ENCODE measurements at regions not wholly inside any gene's neighbourhood (a gene's known extent, or its start where the extent isn't known, plus 50 kb on each side); places are given as distances from the start of the nearest gene placed in this dataset.

DNA sequence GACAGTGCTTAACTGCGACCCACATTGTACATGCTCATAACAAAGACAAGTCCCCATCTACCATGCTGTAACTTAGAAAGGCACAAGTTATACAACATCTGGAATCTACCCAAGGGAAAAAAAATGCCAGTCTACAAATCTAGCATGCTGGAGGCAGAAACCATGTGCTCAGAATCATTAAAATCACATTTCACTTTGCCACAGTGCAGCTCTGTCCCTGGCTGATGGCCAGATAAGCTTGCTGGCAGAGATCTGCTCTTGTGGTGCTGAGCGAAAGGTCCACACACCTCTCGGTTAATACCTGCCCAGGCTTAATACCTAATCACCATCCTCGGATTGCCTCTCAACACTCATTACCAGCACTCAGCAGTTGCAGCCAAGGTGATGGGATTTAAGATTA is 74.1 kb upstream of the UQCRFS1 start:
- H3K27me3 ChIP-seq (ENCODE audit: insufficient read depth, low read length, poor library complexity), result peaks cover 9% of the 10 kb centered on the region
- no peak overlapping the region for H3K4me3 ChIP-seq (ENCODE audit: low read depth in 1 of 2, low read length in 2 of 2)
- ATAC-seq (ENCODE audit: insufficient read depth, low read depth) (no peak), DNase-seq (no peak)
- no peaks in the 10 kb centered on the region for H3K79me2 ChIP-seq (ENCODE audit: insufficient read depth, low read length)
- no peaks in the 10 kb centered on the region for H3K36me3 ChIP-seq (ENCODE audit: insufficient read depth, low read length)
- H2AFZ ChIP-seq (ENCODE audit: low read depth, low read length), result no peak overlapping the region
- no peaks in the 10 kb centered on the region for H3K4me1 ChIP-seq (ENCODE audit: insufficient read depth, low read length)
- H3K27ac ChIP-seq (ENCODE audit: low read length), result no peak overlapping the region
- H4K20me1 ChIP-seq (ENCODE audit: insufficient read depth, low read length), result no peaks in the 10 kb centered on the region
- no peaks in the 10 kb centered on the region for H3K9me3 ChIP-seq (ENCODE audit: insufficient read depth, low read length, severe bottlenecking)
- no peak overlapping the region for H3K4me2 ChIP-seq (ENCODE audit: insufficient read depth, low read length)
- TF ChIP-seq CTCF (IDR thresholded peaks at IDR 0.05; ENCODE audit: borderline replicate concordance, extremely low read depth, low read length, poor library complexity, severe bottlenecking), result no peak
- no peak for TF ChIP-seq EZH2 (IDR thresholded peaks at IDR 0.05; ENCODE audit: borderline replicate concordance, low read depth, low read length, severe bottlenecking)
- no peak overlapping the region for H3K9ac ChIP-seq (ENCODE audit: low read depth, low read length)

DNA sequence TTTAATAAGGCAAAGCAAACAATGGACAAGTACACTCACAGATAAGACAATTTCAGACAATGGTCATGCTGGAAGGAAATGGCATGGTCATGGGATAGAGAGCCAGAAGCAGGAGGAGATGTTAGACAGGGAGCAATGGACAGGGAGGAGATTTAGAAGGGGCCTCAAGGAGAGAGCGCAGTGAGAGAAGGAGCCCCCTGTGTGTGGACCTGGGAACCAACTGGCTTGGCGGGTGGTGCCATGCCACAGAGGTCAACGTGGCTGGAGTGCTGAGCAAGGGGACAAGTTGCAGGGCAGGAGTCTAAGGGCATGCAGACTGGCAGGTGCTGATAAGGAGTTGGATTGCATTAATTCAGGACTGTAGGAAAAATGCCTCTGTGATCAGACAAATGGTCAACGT is 75.3 kb upstream of the UQCRFS1 start:
- TF ChIP-seq CTCF (IDR thresholded peaks at IDR 0.05; ENCODE audit: borderline replicate concordance, extremely low read depth, low read length, poor library complexity, severe bottlenecking) (no peak), EZH2 (IDR thresholded peaks at IDR 0.05; ENCODE audit: borderline replicate concordance, low read depth, low read length, severe bottlenecking) (no peak)
- no peaks in the 10 kb centered on the region for H4K20me1 ChIP-seq (ENCODE audit: insufficient read depth, low read length)
- no peak overlapping the region for H2AFZ ChIP-seq (ENCODE audit: low read depth, low read length)
- no peak overlapping the region for H3K4me3 ChIP-seq (ENCODE audit: low read depth in 1 of 2, low read length in 2 of 2)
- DNase-seq (no peak), ATAC-seq (ENCODE audit: insufficient read depth, low read depth) (no peak)
- H3K27me3 ChIP-seq (ENCODE audit: insufficient read depth, low read length, poor library complexity), result peaks cover 9% of the 10 kb centered on the region
- H3K9ac ChIP-seq (ENCODE audit: low read depth, low read length), result no peak overlapping the region
- H3K79me2 ChIP-seq (ENCODE audit: insufficient read depth, low read length), result no peaks in the 10 kb centered on the region
- H3K4me1 ChIP-seq (ENCODE audit: insufficient read depth, low read length), result no peaks in the 10 kb centered on the region
- no peaks in the 10 kb centered on the region for H3K36me3 ChIP-seq (ENCODE audit: insufficient read depth, low read length)
- H3K9me3 ChIP-seq (ENCODE audit: insufficient read depth, low read length, severe bottlenecking), result no peaks in the 10 kb centered on the region
- no peak overlapping the region for H3K4me2 ChIP-seq (ENCODE audit: insufficient read depth, low read length)
- no peak overlapping the region for H3K27ac ChIP-seq (ENCODE audit: low read length)

DNA sequence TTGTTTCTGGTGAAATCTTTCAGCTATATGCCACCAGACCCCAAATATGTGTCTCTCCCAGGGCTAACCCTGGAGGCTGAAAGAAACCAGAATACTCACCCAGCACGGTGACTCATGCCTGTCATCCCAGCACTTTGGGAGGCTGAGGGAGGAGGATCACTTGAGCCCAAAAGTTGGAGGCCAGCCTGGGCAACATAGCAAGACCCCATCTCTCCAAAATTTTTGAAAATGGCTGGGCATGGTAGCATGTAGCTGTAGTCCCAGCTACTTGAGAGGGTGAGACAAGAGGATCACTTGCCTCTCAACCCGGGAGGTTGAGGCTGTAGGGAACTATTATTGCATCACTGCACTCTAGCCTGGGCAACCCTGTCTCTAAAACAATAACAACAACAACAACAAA is 76.1 kb upstream of the UQCRFS1 start:
- Histone ChIP-seq H3K9ac (ENCODE audit: low read depth, low read length) (no peak overlapping the region), H3K79me2 (ENCODE audit: insufficient read depth, low read length) (no peaks in the 10 kb centered on the region), H3K27me3 (ENCODE audit: insufficient read depth, low read length, poor library complexity) (peaks cover 4% of the 10 kb centered on the region), H3K4me3 (ENCODE audit: low read depth in 1 of 2, low read length in 2 of 2) (no peak overlapping the region), H3K27ac (ENCODE audit: low read length) (no peak overlapping the region), H3K9me3 (ENCODE audit: insufficient read depth, low read length, severe bottlenecking) (no peaks in the 10 kb centered on the region), H3K4me2 (ENCODE audit: insufficient read depth, low read length) (no peak overlapping the region), H3K4me1 (ENCODE audit: insufficient read depth, low read length) (no peaks in the 10 kb centered on the region), H3K36me3 (ENCODE audit: insufficient read depth, low read length) (no peaks in the 10 kb centered on the region), H4K20me1 (ENCODE audit: insufficient read depth, low read length) (no peaks in the 10 kb centered on the region), H2AFZ (ENCODE audit: low read depth, low read length) (no peak overlapping the region)
- no peak for ATAC-seq (ENCODE audit: insufficient read depth, low read depth)
- no peak for DNase-seq
- no peak for TF ChIP-seq EZH2 (IDR thresholded peaks at IDR 0.05; ENCODE audit: borderline replicate concordance, low read depth, low read length, severe bottlenecking)
- no peak for TF ChIP-seq CTCF (IDR thresholded peaks at IDR 0.05; ENCODE audit: borderline replicate concordance, extremely low read depth, low read length, poor library complexity, severe bottlenecking)

DNA sequence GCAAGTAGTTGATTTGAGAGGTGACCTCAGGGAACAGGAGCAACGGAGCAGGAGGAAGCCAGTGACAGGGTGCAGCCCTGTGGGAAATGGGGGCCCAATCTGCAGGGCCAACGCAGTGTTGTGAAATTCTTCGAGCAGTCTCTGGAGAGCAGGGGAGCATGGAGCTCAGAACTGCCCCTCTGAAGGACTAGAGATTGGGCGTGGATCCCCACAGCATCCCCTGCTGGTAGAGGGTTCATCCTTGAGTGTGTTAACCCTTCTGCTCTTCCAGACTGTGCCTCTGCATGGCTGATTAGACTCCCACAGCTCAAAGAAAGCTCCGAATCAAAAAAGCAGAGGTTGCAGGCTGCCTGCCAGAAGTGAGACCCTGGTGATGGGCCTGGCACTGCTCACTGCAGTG is 77.9 kb upstream of the UQCRFS1 start:
- TF ChIP-seq EZH2 (IDR thresholded peaks at IDR 0.05; ENCODE audit: borderline replicate concordance, low read depth, low read length, severe bottlenecking) (no peak), CTCF (IDR thresholded peaks at IDR 0.05; ENCODE audit: borderline replicate concordance, extremely low read depth, low read length, poor library complexity, severe bottlenecking) (peak; percentile 18)
- no peak overlapping the region for H3K27ac ChIP-seq (ENCODE audit: low read length)
- no peaks in the 10 kb centered on the region for H3K9me3 ChIP-seq (ENCODE audit: insufficient read depth, low read length, severe bottlenecking)
- no peak overlapping the region for H3K4me3 ChIP-seq (ENCODE audit: low read depth in 1 of 2, low read length in 2 of 2)
- no peaks in the 10 kb centered on the region for H3K36me3 ChIP-seq (ENCODE audit: insufficient read depth, low read length)
- H4K20me1 ChIP-seq (ENCODE audit: insufficient read depth, low read length), result no peaks in the 10 kb centered on the region
- no peaks in the 10 kb centered on the region for H3K4me1 ChIP-seq (ENCODE audit: insufficient read depth, low read length)
- H3K79me2 ChIP-seq (ENCODE audit: insufficient read depth, low read length), result no peaks in the 10 kb centered on the region
- no peak overlapping the region for H3K9ac ChIP-seq (ENCODE audit: low read depth, low read length)
- H3K4me2 ChIP-seq (ENCODE audit: insufficient read depth, low read length), result no peak overlapping the region
- no peak for ATAC-seq (ENCODE audit: insufficient read depth, low read depth)
- H3K27me3 ChIP-seq (ENCODE audit: insufficient read depth, low read length, poor library complexity), result peaks cover 4% of the 10 kb centered on the region
- no peak overlapping the region for H2AFZ ChIP-seq (ENCODE audit: low read depth, low read length)
- no peak for DNase-seq

Data from DND-41 (cell line).